BJ (cell line): ENCODE measurements at regions not wholly inside any gene's neighbourhood (a gene's known extent, or its start where the extent isn't known, plus 50 kb on each side); places are given as distances from the start of the nearest gene placed in this dataset.
"Not testable (repeated sequence)": the region's sequence is repeated elsewhere in the genome, so short reads cannot be mapped to it uniquely, and the experiment has no call there.

Source experiments
- CTCF ChIA-PET: fragments of 350-600 bp; formaldehyde crosslinking; extraction: SDS; loops from one replicate; lab custom pipeline; 2021; ENCODE audit warnings: antibody characterized with exemption, inconsistent platforms; lab: Yijun Ruan, JAX
- POLR2A ChIA-PET: fragments of 300-600 bp; sonication (Branson Sonifier 250); formaldehyde crosslinking; extraction: SDS; loops from one replicate; lab custom pipeline; 2021; ENCODE audit warnings: antibody characterized with exemption; lab: Charles Lee
- DNase-seq: peaks from one replicate; pipeline ENCODE4 v3.0.0-alpha.2; 2011; ENCODE audit warnings: low read depth
- H3K27me3 ChIP-seq: 2 replicates; pipeline ENCODE4 v1.6.0; 2011; ENCODE audit warnings: low read length; ENCODE audit not compliant: control insufficient read depth, insufficient read depth
- H3K36me3 ChIP-seq: 2 replicates; pipeline ENCODE4 v1.5.1; 2011; ENCODE audit warnings: low read length; ENCODE audit not compliant: control insufficient read depth, insufficient read depth
- H3K4me3 ChIP-seq: 2 replicates; pipeline ENCODE4 v1.5.1; 2011; ENCODE audit warnings: low read depth, mild to moderate bottlenecking, control low read depth, low read length
- TF ChIP-seq, protein P1 (sequence below): IDR thresholded peaks from 2 replicates; pipeline ENCODE4 v1.5.1; 2011; ENCODE audit warnings: low read depth, mild to moderate bottlenecking, control low read depth, inconsistent platforms, low read length, moderate library complexity; ENCODE audit not compliant: insufficient read depth

DNA sequence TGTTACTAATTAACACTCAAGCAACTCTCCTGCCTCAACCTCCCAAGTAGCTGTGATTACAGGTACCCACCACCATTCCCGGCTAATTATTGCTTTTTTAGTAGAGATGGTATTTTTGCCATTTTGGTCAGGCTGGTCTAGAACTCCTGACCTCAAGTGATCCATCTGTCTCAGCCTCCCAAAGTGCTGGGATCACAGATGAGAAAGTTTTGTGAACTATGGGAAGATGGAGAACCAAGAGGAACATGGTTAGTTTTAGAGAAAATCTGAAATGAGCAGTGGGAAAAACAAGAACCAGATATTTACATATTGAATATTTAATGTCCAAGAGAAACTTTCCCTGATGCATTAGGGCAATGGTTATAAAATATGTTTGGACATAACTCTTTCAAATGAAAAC is 863.6 kb upstream of the MIR17HG start:
- H3K4me3 ChIP-seq = no peak overlapping the region
- H3K36me3 ChIP-seq = no peaks in the 10 kb centered on the region
- no peak for DNase-seq
- CTCF ChIA-PET = interaction anchor here (1.5 kb wide), 1 partner anchor 9 kb away, joined by 3 read pairs; no protein-coding TSS in a partner anchor
- TF ChIP-seq, protein P1, sequence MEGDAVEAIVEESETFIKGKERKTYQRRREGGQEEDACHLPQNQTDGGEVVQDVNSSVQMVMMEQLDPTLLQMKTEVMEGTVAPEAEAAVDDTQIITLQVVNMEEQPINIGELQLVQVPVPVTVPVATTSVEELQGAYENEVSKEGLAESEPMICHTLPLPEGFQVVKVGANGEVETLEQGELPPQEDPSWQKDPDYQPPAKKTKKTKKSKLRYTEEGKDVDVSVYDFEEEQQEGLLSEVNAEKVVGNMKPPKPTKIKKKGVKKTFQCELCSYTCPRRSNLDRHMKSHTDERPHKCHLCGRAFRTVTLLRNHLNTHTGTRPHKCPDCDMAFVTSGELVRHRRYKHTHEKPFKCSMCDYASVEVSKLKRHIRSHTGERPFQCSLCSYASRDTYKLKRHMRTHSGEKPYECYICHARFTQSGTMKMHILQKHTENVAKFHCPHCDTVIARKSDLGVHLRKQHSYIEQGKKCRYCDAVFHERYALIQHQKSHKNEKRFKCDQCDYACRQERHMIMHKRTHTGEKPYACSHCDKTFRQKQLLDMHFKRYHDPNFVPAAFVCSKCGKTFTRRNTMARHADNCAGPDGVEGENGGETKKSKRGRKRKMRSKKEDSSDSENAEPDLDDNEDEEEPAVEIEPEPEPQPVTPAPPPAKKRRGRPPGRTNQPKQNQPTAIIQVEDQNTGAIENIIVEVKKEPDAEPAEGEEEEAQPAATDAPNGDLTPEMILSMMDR = no peak
- no peaks in the 10 kb centered on the region for H3K27me3 ChIP-seq
- POLR2A ChIA-PET = no interaction called here

DNA sequence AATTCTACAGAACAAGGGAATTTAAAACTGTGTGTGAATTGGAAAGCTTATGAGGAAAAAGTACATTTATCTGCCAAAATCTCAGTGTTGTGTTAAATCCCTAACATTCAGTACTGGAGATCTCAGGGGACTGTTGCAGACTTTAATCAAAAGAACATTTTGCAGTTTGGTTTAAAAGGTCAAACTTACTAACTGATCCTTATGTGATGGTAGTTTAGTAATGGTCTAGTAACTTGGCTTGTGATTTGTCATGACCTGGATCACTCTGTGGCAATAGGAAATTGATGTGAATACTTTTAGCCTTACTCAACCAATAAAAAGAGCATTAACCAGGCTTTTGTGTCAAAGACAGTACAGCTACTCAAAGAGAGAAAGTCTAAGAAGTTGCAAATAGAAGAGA is 862.1 kb upstream of the MIR17HG start:
- DNase-seq = peak; percentile 92
- TF ChIP-seq, protein P1 = no peak
- POLR2A ChIA-PET = no interaction called here
- CTCF ChIA-PET = no interaction called here
- H3K27me3 ChIP-seq = no peaks in the 10 kb centered on the region
- no peak overlapping the region for H3K4me3 ChIP-seq
- no peaks in the 10 kb centered on the region for H3K36me3 ChIP-seq

DNA sequence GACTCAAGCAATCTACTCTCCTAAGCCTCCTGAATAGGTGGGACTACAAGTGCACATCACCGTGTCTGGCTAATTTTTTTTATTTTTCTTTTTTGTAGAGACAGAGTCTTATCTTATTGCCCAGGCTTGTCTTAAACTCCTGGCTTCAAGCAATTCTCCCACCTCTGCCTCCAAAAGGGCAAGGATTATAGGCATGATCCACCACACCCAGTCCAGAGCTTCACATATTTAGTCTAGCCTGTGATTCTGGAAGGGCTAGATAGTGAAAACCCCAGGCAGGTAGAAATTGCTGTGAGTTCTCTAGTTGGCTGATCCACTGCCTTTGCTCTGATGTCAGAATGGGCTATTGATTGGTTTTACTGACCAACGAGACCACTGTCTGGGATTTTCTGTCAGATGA is 854.6 kb upstream of the MIR17HG start:
- no peaks in the 10 kb centered on the region for H3K27me3 ChIP-seq
- H3K4me3 ChIP-seq = no peak overlapping the region
- CTCF ChIA-PET = no interaction called here
- no peak for DNase-seq
- TF ChIP-seq, protein P1 = no peak
- POLR2A ChIA-PET = no interaction called here
- no peaks in the 10 kb centered on the region for H3K36me3 ChIP-seq

DNA sequence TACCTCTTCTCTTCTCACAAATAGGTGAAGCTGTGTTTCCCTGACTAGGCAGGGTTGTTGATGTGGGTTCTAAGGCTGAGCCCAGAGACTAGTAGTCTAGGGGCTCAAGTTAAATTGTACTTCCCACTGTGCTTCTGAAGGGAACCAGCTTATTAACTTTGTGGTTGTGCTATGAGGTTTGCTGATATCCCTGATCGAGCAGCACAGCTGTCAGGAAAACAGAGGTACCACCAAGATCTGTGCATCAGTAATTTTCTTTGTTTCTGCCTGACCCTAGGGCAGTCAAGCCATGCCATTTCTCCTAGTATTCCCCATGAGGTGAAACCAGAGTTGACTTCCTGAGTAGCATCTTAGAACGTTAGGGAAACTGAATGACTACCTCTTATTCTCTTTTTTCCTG is 853.8 kb upstream of the MIR17HG start:
- no peak overlapping the region for H3K4me3 ChIP-seq
- no peaks in the 10 kb centered on the region for H3K36me3 ChIP-seq
- DNase-seq = no peak
- TF ChIP-seq, protein P1 = no peak
- no peaks in the 10 kb centered on the region for H3K27me3 ChIP-seq
- ChIA-PET POLR2A (no interaction called here), CTCF (no interaction called here)

DNA sequence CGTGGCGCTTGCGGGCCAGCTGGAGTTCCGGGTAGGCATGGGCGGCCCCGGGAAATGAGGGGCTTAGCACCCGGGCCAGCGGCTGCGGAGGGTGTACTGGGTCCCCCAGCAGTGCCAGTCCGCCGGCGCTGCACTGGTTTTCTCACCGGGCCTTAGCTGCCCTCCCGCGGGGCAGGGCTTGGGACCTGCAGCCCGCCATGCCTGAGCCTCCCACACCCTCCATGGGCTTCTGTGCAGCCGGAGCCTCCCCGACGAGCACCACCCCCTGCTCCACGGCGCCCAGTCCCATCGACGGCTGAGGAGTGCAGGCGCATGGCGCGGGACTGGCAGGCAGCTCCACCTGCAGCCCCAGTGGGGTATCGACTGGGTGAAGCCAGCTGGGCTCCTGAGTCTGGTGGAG is 852.6 kb upstream of the MIR17HG start:
- DNase-seq, H3K27me3 ChIP-seq, POLR2A ChIA-PET, H3K4me3 ChIP-seq, H3K36me3 ChIP-seq: not testable (repeated sequence)
- CTCF ChIA-PET = interaction anchor here (0.6 kb wide), 1 partner anchor 56 kb away, joined by 3 read pairs; no protein-coding TSS in a partner anchor

DNA sequence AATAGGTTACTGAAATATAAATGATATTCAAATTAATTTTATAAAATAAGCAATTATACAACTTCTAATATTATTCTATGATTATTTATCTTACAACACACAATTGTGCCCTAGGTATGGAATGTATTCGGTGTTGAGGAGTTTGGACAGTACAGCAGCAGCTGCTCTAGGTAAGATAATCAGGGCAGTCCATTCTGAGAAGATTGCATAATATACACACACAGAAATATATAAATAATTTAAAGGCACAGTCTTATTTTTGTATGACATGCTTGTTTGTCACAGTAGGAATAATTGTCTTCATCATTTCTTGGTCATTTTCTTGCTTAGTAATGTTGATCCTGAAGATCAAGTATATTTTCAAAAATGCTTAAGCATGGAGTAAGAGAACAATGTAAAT is 849.4 kb upstream of the MIR17HG start:
- TF ChIP-seq, protein P1 = no peak
- ChIA-PET POLR2A (no interaction called here), CTCF (no interaction called here)
- Histone ChIP-seq H3K27me3 (no peaks in the 10 kb centered on the region), H3K4me3 (no peak overlapping the region), H3K36me3 (no peaks in the 10 kb centered on the region)
- DNase-seq = no peak
